ENCODE measurements at regions not wholly inside any gene's neighbourhood (a gene's known extent, or its start where the extent isn't known, plus 50 kb on each side); places are given as distances from the start of the nearest gene placed in this dataset.

DNA sequence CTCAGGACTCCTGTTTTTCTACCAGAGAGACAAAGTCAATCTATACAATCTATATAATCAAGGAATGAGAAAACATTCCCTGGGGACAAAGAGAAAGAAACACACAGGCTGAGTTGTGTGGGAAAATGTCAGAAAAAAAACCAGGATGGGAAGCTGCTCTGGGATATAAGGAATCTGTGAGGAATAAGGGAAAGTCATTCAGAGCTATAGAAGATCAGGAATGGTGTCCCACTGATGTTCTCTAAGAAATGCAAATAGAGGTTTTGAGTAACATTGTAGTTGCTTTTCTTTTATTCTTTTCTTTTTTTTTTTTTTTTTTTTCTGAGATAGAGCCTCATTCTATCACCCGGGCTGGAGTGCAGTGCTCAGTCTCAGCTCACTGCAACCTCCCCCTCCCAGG lies 605.9 kb upstream of the KLF4 start:
- TF ChIP-seq, protein P1, sequence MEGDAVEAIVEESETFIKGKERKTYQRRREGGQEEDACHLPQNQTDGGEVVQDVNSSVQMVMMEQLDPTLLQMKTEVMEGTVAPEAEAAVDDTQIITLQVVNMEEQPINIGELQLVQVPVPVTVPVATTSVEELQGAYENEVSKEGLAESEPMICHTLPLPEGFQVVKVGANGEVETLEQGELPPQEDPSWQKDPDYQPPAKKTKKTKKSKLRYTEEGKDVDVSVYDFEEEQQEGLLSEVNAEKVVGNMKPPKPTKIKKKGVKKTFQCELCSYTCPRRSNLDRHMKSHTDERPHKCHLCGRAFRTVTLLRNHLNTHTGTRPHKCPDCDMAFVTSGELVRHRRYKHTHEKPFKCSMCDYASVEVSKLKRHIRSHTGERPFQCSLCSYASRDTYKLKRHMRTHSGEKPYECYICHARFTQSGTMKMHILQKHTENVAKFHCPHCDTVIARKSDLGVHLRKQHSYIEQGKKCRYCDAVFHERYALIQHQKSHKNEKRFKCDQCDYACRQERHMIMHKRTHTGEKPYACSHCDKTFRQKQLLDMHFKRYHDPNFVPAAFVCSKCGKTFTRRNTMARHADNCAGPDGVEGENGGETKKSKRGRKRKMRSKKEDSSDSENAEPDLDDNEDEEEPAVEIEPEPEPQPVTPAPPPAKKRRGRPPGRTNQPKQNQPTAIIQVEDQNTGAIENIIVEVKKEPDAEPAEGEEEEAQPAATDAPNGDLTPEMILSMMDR (IDR thresholded peaks at IDR 0.05; ENCODE audit: control extremely low read depth, extremely low read depth): no peak
- H3K4me1 ChIP-seq (ENCODE audit: control insufficient read depth in 5 of 5, insufficient read depth in 5 of 5, low read length in 5 of 5): no peaks in the 10 kb centered on the region
- peaks cover 0 to 2% (median 0%) of the 10 kb centered on the region in 4 donors for H3K9me3 ChIP-seq (ENCODE audit: control insufficient read depth in 4 of 4, insufficient read depth in 3 of 4, low read length in 3 of 4)
- no peaks in the 10 kb centered on the region for H3K36me3 ChIP-seq (ENCODE audit: control insufficient read depth in 4 of 4, insufficient read depth in 4 of 4, low read length in 4 of 4)
- H3K4me3 ChIP-seq: no peak overlapping the region
- ATAC-seq (ENCODE audit: insufficient read depth, low FRiP score) (no peak), DNase-seq (no peak)
- H3K27ac ChIP-seq (ENCODE audit: low read depth in 1 of 2, low read length in 1 of 2): no peak overlapping the region
- no peak overlapping the region for H3K9ac ChIP-seq (ENCODE audit: insufficient read depth in 1 of 2, low read length in 2 of 2)
- no peaks in the 10 kb centered on the region for H3K27me3 ChIP-seq (ENCODE audit: control insufficient read depth in 3 of 3, insufficient read depth in 3 of 3, low read length in 2 of 3)
- 89 to 95% methylated on average over 1 of the region's 1 CpG for WGBS, 2 donors

DNA sequence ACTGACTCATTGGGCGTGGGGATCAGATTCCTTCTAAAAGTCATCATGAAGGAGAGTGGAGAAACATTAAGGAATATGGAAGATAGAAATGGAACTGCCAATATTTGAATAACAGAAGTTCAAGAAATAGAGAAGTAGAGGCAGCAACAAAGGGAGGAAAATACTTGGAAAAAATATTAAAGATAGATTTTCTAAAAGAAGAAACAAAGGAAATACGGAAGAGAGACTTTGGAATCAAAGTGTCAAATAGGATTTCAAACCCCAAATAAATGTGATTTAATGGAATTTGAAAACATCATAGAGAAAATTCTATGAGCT lies 605.1 kb upstream of the KLF4 start:
- TF ChIP-seq, protein P1 (IDR thresholded peaks at IDR 0.05; ENCODE audit: control extremely low read depth, extremely low read depth): no peak
- H3K9me3 ChIP-seq (ENCODE audit: control insufficient read depth in 4 of 4, insufficient read depth in 3 of 4, low read length in 3 of 4): peaks cover 0 to 2% (median 0%) of the 10 kb centered on the region in 4 donors
- H3K9ac ChIP-seq (ENCODE audit: insufficient read depth in 1 of 2, low read length in 2 of 2): no peak overlapping the region
- H3K27ac ChIP-seq (ENCODE audit: low read depth in 1 of 2, low read length in 1 of 2): no peak overlapping the region
- ATAC-seq (ENCODE audit: insufficient read depth, low FRiP score): no peak
- WGBS, 2 donors: 92 to 95% methylated on average over 2 of the region's 2 CpGs
- H3K36me3 ChIP-seq (ENCODE audit: control insufficient read depth in 4 of 4, insufficient read depth in 4 of 4, low read length in 4 of 4): no peaks in the 10 kb centered on the region
- H3K27me3 ChIP-seq (ENCODE audit: control insufficient read depth in 3 of 3, insufficient read depth in 3 of 3, low read length in 2 of 3): no peaks in the 10 kb centered on the region
- H3K4me1 ChIP-seq (ENCODE audit: control insufficient read depth in 5 of 5, insufficient read depth in 5 of 5, low read length in 5 of 5): no peaks in the 10 kb centered on the region
- H3K4me3 ChIP-seq: no peak overlapping the region
- no peak for DNase-seq

DNA sequence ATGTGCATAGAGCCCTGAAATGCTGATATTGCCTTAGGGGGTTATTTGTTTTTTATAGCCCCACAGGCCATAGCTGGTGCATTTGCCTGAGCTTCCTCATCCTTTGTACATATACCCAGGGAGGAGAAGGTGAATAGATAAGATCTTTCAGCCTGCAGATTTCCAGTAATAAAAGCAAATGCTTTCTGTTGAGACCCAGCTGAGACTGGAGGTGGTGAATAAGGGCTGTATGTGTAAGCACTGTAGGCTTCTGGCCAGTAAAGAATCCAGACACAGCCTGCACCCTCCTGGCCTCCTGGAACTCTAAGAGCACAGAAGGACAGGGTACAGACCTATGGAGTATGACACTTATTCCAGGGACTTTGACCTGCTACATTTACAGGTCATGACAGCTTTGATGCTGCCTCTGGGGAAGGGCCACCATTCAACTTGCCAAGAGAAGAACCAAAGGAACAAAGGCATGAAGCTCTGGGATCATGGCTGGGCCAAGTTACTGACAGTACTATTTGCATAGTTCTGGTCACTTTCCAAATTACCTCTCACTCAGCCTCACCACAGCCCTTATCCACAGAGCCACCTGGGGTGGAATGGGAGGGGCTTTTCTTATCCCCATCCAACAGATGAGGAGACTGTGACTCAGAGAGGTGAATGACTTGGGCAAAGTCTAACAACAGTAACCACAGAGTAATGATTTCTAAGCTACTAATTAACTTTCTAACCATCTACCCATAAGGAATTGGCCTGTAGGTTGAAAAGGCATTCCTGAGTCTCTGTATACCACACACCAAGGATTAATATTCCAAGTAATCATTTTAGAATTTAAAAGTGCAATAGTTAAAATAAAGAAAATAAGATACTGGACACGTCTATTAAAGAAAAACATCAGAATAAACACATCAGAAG lies 604.5 kb upstream of the KLF4 start:
- WGBS, 2 donors: 84 to 90% methylated on average over 1 of the region's 1 CpG
- DNase-seq (no peak), ATAC-seq (ENCODE audit: insufficient read depth, low FRiP score) (no peak)
- Histone ChIP-seq H3K4me3 (no peak overlapping the region), H3K9me3 (ENCODE audit: control insufficient read depth in 4 of 4, insufficient read depth in 3 of 4, low read length in 3 of 4) (peaks cover 0 to 2% (median 0%) of the 10 kb centered on the region in 4 donors), H3K27me3 (ENCODE audit: control insufficient read depth in 3 of 3, insufficient read depth in 3 of 3, low read length in 2 of 3) (no peaks in the 10 kb centered on the region), H3K27ac (ENCODE audit: low read depth in 1 of 2, low read length in 1 of 2) (no peak overlapping the region), H3K4me1 (ENCODE audit: control insufficient read depth in 5 of 5, insufficient read depth in 5 of 5, low read length in 5 of 5) (no peaks in the 10 kb centered on the region), H3K9ac (ENCODE audit: insufficient read depth in 1 of 2, low read length in 2 of 2) (no peak overlapping the region), H3K36me3 (ENCODE audit: control insufficient read depth in 4 of 4, insufficient read depth in 4 of 4, low read length in 4 of 4) (no peaks in the 10 kb centered on the region)
- TF ChIP-seq, protein P1 (IDR thresholded peaks at IDR 0.05; ENCODE audit: control extremely low read depth, extremely low read depth): no peak
